GM19468 (cell line): ENCODE measurements at regions not wholly inside any gene's neighbourhood (a gene's known extent, or its start where the extent isn't known, plus 50 kb on each side); places are given as distances from the start of the nearest gene placed in this dataset.

Experiments used
- ATAC-seq: cut with Tn5 transposase; IDR thresholded peaks from one replicate; pipeline ENCODE4 v1.9.1; 2021; ENCODE audit warnings: mild to moderate bottlenecking, moderate library complexity, moderate number of reproducible peaks; ENCODE audit not compliant: unreplicated experiment; ENCODE audit errors: extremely low read depth

DNA sequence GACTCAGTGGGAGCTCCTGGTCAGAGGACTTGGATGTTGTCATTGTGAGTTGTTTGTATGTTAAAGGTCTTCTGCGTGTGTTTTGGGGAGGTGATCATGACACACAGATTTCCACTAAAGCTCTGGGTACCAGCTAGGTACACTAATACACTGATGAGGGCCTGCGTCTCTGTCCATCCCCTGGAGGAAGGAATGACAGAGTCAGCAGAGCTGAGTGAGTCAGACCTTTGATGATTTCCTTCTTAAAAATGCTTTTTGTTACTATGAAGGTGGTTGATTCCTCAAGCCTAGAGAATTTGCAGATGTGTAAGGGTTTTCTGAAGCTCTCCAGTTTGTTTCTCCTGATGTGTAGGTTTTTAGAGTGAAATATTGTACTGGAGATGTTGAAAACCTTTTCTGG is 424.1 kb upstream of the TPM1 start:
- ATAC-seq = no peak

DNA sequence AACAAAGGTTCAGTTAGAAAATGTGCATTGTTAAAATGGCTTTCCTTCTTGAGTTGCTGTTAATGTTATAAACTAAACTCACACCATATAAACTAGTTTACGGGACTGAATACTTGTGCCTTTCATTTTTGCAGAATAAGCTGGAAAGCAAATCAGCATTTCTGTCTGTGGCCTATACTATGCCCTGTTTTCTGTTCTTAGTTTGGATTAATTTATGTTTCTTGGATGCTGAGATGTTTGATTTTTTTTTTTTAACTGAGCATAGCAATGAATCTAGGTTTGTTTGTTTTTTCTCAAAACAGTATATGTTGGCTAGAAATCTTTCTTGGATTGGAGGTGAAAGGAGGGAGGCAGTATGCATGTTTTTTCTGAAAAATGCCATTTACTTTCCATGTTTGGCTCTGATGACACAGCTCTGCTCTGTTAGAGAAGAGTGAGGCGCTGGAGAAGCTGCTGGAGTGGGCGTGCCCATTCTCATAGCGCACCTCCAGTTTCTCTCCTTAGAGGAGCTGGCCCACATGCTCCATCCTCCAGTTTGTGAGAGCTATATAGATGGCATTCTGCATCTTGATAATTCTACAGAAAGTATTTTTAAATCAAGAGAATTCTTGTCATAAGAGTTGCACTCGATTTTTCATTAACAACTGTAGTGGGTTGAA is 423.6 kb upstream of the TPM1 start:
- ATAC-seq = no peak

DNA sequence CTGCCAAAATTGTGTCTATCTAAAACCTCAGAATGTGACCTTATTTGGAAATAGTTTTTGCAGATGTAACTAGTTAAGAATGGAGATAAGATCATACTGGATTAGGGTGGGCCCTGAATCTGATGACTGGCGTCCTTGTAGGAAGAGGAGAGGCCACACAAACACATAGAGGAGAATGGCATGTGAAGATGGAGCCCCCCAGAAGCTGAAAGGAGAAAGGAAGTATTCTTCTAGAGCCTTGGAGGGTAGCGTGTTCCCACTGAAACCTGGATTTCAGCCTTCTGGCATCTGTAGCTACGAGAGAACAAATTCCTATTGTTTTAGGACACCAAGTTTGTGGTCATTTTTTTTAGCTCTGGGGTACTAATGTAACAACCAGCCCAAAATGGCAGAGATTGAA is 423.0 kb upstream of the TPM1 start:
- ATAC-seq = no peak

DNA sequence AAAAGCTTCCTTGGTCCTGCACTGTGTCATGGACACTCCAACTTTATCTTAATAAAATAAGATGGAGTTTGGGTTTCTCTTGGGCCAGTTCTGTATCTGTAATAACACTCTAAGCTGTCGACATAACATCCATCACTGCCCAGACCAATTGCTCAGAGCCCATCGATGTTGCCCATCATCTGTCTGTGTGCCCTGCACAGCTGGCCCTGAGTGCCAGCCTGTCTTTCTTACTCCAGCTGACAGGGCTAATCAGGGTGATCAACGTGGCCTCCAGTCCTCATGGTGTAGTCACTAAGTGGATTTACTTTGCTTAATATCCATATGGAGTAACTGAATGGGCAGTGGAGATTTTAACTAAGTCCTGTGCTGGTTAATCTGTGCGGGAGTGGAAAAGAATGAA is 419.8 kb upstream of the TPM1 start:
- no peak for ATAC-seq

DNA sequence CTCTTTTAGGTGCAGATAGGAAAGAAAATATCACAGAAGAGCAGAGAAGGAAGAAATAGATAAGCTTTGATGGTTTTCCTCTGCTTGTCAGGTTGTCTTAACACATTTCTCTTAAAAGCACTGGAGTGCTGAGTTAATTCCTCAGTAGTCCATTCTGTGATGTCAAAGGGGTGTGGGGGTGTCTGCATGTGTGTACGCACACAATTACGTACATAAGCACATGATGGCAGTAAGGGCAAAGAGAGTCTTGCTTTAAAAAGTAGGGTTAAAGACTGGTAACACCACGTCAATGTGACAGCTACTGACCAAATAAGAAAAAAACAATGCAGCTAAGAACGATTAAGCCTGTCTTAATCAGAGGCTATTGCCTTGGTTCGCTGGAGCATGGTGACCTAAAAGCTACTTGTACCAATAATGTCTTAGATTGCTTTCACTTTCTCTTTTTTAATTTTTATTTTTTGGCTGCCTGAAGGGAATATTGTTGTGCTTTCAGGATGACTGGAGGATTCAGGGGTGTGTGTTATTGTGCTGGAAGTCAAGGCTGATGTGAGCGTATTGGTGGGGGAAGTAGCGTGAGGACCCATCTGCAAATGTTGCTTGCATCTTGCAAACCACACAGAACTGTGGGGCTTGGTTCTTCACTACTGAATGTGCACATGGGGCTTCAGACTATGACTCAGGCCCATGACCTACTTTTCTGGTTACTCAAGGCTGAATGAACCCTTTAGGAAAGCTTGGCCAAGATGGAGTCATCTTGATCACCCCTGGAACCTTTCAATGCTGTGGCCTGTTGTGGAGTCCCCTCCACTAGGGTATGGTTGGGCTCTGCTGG is 417.8 kb upstream of the TPM1 start:
- no peak for ATAC-seq

DNA sequence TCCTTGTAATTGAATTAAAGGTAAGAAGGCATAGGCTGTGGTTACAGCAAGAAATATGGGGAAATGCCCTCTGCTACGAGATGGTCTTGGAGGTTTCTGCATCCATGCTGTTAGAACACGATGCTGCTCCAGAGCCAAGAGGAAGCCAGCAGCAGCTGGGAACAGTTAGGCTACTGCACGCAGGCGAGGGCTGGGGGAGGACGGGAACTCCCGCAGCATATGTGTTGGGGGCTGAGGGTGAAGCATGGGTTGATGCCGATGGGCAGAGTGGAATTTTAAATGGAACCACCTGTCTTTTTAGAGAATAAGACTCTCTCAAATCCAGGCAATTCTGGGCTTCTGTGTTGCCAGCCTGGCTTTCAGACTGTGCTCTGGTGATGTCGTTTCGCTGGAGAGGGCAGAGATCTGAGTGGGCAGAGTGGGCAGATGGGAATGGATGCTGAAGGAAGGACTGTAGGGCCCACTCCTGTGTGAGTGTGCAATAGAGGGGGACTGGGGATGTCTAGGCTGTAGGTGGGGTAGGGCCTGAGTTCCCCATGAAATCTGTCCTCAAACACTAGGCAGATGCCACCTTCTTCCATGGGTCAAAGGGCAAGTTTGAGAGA is 417.0 kb upstream of the TPM1 start:
- no peak for ATAC-seq

DNA sequence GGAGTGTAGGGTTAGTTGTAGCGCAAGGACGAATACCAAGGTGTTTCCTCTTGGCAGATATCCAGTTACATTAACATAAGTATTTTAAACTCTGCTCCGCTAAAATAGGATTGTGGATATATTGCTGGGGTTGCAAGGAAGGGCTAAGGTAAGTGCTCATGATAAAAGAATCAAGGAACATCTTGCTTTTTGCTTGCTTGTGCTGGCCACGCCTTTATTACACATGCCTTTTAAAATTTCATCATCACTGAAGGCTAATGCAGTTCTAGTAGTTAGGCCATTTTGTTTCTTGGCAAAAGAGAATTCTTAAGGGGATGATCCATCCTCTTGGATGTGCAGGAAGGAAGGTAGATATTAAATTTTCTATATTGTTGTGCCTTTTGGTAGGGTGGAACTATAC is 415.6 kb upstream of the TPM1 start:
- no peak for ATAC-seq

DNA sequence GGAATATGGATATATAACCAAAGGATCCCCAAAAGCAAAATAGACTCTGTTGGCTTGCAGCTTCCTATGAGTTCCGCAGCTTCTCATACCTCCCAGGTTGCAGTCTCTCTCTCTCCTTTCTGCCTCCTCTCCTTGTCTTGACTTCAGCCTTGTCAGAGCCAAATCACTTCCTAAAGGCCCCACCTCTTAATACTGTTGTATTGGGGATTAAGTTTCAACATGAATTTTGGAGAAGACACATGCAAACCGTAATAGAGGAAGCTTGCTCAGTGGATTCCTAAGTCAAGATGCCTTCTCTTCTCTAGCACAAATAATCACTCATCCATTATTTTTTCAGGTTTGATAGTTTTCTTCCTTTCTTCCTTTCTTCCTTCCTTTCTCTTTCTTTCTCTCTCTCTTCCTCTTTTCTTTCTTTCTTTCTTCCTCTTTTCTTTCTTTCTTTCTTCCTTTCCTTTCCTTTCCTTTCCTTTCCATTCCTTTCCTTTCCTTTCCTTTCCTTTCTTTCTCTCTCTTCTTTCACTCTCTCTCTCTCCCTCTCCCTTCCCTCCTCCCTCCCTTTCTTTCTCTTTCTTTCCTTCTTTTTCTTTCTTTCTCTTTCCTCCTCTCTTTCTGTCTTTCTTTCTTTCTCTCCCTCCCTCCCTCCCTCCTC is 411.3 kb upstream of the TPM1 start:
- ATAC-seq = no peak

DNA sequence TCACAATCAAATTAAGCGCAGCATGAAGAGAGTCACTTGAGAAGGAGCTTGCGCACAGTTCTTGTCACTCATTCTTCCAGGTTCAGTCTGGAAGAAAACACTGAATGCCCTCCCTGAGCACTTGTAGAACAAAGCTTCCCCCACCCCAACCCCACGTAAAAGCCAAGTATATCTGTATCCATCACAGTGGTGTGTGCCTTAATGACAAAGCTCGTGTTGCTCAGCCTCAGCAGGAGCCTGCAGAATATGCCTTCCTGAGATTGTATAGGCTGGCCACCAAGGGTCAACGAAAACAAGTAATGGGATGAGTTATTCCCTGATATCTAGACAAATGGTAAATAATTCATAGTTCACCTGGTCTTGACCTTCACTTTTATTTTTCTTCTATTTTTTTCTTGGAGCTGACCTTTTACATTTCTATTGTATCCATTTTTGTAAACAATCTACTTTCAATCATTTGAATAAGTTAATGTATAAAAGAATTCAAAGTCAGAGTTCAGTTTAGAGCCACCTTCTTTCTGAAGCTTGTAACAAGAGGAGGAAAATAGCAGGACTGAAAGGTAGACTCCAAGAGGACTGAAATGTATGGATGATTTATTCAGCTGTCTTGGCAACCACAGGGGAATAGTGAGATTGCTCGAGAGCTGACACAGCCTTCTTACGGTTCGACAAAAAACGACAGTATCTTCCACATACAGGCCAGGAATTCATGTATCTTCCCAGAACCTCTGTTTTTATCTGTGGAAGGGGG is 405.5 kb upstream of the TPM1 start:
- no peak for ATAC-seq

DNA sequence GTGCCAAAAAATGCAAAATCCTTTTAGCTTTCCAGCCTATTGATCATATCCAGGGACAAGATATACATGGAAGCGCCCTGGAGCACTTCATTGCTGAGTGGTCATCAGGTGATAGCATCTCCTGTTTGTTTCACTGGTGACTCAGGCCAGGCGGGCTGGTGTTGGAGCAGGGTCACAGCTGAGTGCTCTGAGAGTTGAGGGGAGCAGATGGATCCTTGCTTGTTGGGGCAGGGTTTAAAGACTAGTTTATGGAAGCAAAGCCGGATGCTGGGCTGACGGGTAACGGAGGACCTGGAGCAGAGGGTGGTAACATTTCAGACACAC is 405.0 kb upstream of the TPM1 start:
- ATAC-seq = no peak

DNA sequence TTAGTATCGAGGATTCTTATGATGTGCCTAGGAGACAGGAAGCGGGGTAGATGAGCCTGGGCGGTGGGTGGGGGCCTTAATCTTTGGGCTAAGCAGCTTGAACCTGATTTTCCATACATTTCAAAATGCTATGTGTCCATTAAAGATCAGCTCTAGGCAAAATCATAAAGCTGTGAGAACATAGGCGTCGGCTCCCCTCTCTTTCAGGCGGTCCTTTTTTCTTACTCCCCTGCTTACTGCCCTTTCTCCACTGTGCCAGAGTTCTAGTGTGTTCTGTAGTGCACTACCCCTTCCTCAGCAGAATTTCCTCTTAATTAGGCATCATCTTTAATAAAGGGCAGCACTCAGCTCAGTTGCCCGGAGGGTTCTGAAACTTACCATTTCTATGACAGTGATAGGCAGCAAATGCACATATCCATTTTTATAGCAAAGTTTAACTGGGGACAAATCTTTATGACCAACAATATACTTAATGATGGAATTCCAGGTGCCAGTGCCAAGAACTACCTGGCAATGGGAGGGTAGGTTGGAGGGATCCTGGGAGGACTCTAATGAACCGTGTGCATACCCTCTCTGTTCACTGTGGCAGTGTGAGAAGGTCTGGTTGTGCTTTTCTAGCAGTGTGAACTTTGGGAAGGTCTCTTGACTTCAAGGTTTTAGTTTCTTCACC is 404.5 kb upstream of the TPM1 start:
- no peak for ATAC-seq

DNA sequence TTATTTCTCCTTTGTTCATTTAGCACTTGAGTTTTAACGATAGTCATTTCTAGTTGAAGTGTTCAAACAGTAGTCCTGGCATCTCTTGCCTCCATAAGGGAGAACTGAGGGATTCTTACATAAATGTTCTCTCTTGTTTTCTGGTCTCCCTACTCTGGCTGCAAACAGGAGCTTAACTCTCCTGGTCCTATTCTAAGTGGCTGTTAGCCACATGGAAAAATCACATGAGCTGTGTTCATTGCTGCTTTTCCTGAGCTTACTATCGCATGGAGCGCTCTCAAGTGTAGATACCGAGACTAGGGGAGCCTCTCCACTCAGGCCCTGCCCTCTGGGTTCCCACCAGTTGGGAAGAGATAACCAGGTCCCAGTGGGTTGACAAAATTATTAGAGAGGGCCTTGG is 403.1 kb upstream of the TPM1 start:
- no peak for ATAC-seq

DNA sequence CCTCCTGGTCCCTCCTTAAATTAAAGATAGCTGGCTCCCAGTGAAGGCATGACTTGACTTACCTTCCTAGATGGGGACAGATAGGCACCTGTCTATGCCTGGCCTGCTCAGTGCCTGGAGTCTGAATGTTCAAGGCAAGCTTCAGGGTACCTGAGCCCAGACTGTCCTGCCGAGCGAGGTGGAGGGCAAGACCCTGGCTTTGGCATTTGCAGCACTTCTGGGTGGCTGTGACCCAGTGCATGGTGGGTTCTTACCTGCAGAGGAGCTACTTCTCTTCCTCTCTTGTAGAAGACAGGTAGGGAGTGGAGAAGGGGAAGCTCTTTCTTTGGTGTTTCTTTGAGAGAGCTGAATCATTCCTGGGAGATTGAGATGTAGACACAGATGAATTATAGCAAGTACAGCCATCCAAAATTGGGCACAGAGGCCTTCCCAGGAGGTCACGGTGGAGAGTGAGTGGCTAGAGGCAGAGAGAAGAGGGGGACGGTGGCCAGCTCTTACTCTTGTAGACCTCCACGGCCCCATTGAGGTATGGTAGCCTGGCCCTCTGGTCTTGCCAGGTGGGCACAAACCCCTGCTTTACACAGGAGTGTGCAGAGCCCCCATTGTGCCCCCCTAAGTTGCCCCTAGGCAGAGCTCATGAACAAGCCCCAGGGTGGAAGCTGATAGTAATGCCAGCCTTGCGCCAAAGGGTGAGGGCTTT is 402.5 kb upstream of the TPM1 start:
- ATAC-seq = no peak

DNA sequence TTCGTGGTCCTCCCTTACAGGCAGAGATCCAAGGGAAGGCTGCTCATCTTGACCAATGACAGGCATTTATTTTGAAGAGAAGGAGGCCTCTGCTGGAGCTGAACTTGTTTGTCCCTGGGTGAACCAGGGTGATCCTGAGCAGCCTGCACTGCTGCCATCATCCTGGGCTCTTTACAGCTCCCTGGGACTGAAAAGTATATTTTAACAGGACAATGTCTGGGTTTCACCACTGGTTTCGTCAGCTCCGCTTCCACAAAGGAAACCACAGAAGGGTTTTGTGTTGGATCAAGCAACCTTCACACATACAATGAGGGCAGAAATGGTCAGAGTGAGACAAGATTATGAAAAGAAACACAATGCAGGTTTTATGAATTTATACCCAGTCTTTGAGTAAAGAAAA is 400.7 kb upstream of the TPM1 start:
- no peak for ATAC-seq

DNA sequence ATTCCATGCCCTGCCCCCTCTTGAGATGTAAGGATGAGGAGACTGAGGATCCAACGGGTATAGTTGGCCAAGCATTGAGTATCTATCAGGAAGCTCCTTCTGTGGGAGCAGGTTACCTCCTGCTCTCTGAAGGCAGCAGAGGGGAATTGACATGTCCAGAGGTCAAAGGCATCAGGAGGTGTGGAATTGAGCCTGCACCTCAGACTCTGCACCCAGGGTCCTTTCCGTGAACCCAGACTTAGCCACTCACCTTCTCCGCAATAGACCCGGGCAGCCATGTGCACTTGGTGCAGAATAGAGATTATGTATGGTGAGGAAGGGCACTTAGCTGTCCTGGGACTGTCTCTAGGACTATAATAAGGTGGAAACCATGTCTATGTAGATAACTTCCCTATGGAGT is 399.0 kb upstream of the TPM1 start:
- no peak for ATAC-seq

DNA sequence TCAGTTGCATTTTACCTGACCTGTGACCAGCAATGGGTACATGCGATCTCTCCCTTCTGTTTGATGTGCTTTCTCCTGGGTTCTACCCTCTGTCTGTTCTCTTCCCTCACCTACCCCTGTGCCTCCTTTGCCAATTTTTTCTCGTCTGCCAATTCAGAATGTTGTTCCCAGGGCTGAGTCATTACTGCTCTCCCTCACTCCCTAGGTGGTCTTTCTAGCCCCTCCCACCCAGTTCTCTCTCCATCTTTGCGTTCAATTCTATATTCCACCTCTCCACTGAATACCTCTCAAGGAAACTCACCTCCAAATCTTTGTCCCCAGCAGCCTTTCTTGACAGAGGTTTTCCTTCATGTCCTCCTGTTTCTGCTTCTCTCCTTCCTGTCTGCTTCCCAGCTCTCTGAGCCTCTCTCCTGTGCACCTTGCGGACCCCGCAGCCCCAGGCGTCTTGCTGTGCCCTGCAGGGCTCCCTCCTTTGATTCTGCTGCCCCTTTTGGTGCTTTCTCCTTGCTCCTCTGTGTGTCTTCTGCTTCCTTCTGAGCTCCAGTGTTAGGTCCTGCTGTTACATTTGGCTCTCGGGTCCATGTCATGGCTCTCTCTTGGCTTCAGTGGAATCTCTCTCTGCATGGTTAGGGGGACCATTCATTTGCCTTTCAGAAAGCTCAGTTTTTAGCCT is 398.2 kb upstream of the TPM1 start:
- ATAC-seq = no peak

DNA sequence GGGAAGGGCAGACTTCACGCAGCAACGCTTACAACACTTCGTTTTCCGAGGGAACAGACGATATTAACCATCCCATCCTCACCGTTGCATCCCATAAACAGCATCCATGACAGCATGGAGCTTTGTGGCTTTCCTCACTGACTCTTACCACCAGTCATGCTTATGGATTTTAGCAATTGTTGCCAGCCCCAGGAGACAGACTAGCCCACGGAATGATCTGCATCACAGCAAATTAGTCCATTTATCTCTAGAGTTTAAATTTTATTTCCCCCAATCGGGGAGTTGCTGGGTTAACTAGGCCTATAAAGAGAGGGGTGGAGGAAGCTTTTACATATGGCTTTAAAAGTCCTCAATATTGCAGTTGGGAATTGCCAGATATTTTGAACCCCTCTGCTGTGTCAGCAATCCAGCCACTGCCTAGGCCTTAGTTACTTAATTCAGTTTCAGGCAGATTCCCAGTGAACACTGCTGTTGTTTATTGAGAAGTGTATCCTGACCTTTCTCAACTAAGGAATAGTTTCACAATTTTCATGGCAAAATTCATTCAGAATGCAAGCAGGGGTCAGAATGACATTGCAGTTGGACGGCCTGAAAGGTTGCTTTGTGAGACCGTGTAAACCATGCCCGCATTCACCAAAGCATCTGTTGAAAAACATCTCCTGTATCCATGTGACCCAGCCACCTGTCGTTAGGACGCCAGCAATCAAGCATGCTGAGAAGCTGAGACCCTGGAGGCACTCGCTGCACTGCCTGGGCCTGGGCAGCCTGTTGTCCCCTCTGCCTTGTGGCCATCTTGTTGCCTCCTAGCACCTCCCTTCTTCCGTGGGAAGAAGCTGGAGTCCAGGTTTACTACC is 397.4 kb upstream of the TPM1 start:
- ATAC-seq = no peak
